ENCODE measurements at regions not wholly inside any gene's neighbourhood (a gene's known extent, or its start where the extent isn't known, plus 50 kb on each side); places are given as distances from the start of the nearest gene placed in this dataset.
"Not testable (repeated sequence)": the region's sequence is repeated elsewhere in the genome, so short reads cannot be mapped to it uniquely, and the experiment has no call there.

DNA sequence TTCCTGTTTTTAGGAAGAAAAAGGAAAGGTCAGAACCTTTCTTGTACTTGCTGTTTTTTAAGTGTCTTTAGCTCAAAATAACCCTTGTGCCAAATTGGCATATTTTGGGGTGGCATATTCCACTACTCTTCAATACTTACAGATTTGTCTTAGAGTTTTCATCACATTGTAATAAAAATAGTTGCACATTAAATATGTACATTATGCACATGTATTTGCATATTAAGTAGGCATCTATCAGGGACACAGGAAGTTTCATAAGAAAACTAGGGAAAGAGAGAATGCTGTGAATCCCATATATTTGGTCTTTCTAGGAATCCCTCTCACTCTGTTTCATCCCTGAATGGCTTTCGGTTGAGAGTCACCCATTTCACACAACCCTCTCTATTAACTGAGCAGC is 139.6 kb downstream of the LARP7 start:
- DNase-seq = no peak

DNA sequence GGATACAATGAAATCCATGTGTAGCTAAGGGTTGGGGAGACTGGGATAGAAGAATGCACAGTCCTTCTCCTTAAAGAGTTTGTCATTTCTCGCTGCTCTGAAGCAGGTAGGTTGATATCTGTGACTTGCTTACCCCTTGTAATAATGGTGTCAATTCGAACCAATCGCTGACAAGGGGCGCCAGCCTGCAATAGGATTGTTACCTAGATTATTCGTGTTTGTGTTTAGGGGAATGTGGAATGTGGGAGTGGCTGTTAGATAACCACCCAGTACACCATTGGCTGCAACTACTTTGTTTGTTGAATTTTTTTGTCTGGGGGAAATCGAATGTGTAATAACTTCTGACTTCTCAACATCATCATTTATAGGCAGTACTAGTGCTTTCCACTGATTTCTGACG is 141.6 kb downstream of the LARP7 start:
- DNase-seq = no peak

GRCh38 chr4:112793033-112793432 is 156.1 kb downstream of the LARP7 start:
- DNase-seq = no peak

DNA sequence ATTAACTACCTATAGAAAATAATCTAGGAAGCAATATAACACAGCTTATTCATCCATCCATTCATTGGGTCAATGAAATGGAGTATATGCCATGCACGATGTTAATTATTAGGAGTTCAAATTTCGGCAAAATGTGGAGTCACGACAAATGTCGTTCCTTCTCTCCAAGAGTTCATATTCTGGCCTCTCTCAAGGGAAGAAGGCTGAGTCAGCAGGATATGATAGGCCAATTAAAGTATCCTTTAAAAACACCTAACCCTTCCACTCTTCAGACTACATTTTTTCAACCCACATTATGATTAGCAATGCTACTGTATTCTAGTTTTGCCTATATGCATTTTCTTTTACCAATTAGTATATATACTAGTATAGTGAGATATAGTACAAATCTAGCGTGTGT is 163.1 kb downstream of the LARP7 start:
- no peak for DNase-seq

DNA sequence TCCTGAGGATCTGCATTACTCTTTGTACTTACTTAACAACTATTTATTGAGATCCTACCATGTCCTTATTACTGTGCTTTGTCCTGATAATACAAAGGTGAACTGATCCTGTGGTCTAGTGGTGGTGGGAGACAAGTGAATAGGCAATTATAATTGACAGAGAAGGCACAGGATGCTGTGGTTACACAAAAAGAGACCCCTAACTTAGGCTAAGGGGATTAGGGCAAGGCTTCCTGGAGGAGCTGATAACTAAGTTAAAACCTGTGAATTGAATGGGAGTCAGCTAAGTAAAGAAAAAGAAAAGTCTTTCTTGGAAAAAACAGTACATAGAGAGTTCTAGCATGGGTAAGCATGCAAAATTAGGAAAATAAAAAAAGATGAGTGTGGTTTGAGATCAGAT is 164.4 kb downstream of the LARP7 start:
- no peak for DNase-seq

DNA sequence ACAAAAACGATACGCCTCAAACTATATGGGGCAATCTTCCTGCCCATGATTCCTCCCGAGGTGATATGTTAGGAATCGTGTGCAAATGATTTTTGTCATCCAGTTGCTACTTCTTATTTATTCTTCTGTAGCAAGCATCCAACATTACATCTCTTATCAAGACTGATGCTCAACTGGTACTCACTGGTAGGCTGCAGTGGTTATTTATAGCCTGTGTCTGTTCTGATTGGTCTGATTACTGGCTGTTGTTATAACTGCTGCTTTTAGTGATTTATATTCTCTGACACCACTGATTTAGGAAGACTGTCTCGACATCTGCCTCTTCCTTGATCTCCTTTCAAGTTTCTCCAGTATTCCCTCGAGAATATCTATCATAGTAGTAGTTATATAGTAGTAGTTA is 165.8 kb downstream of the LARP7 start:
- DNase-seq = no peak

DNA sequence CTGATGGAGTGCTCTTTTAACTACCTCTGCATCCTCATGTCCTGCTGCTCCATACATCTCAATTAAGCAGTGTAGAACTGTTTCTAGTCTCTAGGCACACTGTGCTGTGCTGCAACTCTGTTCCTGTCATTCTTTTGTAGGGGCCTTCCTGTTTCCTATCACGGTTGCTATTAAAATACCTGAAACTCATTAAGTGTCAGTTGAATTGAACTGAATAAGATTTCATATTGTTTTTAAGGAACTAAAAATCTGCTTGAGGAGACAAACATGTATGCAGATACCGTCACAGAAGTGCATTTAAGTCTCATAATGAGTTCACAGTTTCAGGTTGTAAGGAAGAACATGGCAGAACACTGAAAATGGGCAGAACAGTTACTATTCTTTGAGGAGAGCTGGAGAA is 170.1 kb downstream of the LARP7 start:
- no peak for DNase-seq

DNA sequence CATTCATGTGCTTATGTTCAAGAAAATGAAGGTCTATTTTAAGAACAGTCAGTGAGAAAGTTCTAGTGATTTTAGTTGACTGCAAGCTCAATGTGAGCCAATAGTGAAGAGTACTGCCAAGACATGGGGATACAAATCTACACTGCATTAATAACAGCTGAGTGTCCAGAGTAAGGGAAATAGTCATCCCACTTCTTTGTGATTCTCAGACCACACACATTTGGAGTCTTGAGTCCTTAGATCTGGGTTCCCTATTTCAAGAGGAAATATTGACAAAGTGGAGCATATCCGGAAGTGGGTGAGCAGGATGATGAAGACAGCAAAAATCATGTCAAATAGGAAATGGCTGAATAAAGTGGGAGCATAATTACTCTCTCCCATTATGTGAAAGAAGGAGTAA is 171.1 kb downstream of the LARP7 start:
- no peak for DNase-seq

DNA sequence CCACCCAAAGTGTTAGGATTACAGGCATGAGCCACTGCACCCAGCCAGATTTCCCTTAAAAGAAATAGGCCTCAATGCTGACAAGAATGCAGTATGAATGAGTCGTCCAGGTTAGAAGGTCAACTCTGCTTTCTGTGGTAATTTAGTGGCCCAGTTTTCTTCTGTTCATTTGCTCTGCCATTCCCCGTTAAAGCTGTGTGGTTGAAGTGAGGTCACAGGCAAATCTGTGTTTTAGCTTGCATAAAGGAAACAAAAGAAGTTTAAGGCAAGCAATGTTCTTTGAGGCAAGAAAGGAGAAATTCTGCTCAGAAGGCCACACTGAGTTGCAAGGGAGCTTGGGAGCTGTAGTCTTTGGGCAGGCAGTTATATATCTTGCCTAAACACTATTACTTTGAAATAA is 176.8 kb downstream of the LARP7 start:
- DNase-seq = no peak

GRCh38 chr4:112817933-112818593 is 181.1 kb downstream of the LARP7 start:
- DNase-seq = peak; percentile 91

DNA sequence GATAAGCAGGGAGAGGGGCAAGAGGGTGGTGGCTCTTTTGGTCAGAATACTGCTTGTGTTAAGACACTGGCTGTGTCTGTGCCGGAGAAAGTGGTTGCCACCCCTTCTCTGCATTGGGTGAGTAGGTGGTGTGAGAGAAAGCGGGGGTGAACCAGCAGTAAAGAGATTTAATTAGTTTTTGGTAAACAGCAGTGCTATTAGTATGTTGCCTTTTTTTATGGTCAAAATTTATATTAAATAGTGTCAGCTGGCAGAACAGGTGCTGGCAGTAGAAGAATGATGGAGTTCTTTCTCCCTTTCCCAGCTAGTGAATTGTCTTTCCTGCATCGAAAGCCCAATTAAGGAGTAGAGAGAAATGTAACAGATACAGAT is 181.6 kb downstream of the LARP7 start:
- DNase-seq = peak; percentile 26

- DNase-seq = no peak
Measured at GRCh38 chr4:112819729-112820128, 182.8 kb downstream of the LARP7 start.

DNA sequence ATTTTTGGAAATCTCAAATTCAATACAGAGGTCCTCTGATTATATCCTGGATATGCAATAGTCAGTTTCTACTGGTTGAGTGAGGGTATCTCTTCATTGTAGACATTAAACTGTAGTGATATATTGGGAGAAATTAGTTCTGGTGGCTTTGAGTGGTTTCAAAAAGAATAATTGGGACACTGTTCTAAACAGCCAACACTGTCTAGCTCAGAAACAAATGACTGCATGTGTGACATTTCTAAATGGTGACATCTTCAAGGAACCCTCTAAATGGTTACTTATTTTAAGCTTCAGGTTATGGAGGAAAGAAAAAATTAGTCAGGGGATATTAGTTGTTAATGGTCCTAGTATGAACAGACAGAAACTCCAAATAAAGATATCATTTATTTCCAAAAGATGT is 186.2 kb downstream of the LARP7 start:
- DNase-seq = no peak

DNA sequence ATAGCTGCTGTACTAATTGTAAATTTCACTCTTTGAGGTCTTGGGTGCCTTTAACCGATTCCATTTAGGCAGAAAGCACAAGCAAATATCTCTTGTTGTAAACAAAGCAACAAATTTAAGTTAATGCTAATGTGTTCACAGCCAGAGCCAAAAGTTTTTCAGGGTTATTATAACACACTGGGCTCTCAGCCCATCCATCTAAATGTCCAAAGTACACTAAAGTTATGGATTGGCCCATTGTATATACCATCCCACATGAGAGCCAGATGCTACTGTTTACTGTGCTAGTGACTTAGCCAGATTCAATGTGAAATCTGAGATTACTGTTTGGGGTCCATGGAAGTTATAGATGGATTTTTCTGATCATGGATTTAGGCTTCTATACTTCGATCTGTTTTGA is 186.7 kb downstream of the LARP7 start:
- no peak for DNase-seq

DNA sequence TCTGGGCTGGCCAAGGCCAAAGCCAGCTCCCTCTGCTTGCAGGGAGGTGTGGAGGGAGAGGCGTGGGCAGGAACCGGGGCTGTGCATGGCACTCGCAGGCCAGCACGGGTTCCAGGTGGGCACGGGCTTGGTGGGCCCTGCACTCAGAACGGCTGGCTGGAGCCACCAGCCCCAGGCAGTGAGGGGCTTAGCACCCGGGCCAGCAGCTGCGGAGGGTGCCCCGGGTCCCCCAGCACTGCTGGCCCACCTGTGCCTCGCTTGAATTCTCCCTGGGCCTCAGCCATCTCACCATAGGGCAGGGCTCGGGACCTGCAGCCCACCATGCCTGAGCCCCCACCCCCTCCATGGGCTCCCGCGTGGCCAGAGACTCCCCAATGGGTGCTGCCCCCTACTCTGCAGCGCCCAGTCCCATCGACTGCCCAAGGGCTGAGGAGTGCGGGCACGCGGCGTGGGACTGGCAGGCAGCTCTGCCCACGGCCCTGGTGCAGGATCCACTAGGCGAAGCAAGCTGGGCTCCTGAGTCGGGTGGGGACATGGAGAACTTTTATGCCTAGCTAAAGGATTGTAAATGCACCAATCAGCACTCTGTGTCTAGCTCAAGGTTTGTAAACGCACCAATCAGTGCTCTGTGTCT is 193.9 kb downstream of the LARP7 start:
- no peak for DNase-seq

DNA sequence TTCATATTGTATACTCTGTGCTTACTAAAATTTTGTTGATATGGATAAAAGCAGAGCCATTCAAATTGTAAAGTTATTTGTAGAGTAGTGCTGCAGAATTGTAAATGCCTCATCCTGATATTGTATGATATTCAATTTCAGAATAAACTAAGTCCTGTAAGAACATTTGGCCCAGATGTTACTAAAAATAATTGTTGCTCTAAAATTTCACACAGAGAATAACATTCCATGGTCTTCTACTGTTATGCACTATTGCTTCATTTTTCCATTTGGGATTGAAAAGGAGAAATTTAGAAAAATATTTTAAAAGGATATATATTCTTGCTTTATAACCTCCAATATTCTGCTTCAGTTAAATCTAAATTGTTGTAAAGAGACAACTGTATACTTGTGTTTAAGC is 195.6 kb downstream of the LARP7 start:
- no peak for DNase-seq

DNA sequence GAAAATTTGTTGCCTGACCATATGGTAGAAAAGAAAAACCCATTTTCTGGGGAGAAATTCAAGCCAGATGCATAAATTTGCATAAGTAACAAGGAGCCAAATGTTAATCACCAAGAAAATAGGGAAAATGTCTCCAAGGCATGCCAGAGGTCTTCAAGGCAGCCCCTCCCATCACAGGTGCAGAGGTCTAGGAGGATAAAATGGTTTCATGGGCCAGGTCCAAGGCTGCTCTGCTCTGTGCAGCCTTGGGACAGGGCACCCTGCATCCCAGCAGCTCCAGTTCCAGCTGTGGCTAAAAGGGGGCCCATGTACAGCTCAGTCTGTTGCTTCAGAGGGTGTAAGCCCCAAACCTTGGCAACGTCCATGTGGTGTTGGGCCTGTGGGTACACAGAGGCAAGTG is 200.0 kb downstream of the LARP7 start:
- DNase-seq = no peak

DNA sequence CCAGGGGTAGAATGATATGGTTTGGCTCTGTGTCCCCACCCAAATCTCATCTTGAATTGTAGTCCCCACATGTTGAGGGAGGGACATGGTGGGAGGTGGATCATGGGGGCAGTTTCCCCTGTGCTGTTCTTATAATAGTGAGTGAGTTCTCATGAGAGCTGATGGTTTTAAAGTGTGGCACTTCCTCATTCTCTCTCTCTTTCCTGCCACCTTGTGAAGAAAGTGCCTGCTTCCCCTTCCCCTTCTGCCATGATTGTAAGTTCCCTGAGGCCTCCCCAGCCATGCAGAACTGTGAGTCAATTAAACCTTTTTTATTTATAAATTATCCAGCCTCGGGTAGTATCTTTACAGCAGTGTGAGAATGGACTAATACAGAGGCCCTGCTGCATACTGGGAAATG is 201.1 kb downstream of the LARP7 start:
- not testable (repeated sequence) for DNase-seq

- DNase-seq = no peak
Measured at GRCh38 chr4:112840061-112840460, 203.1 kb downstream of the LARP7 start.

DNA sequence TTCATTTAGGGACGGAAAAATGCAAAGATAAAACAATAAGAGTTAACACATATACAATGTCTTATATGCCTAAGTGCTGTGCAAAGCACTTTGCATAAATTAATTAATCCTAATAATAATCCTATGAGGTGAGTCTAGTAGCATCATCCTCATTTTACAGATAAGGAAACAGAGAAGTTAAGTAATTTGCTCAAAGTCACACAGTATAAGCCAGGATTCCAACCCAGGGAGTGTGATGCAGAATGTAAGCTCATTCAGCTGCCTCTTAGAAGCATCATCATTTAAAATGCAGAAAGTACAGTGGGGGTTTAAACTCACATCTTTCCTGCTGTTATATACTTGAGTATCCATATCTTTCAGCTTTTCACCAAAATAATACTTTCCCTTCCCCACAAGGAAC is 203.7 kb downstream of the LARP7 start:
- DNase-seq = no peak

GRCh38 chr4:112842513-112842912 is 205.6 kb downstream of the LARP7 start:
- DNase-seq = no peak

DNA sequence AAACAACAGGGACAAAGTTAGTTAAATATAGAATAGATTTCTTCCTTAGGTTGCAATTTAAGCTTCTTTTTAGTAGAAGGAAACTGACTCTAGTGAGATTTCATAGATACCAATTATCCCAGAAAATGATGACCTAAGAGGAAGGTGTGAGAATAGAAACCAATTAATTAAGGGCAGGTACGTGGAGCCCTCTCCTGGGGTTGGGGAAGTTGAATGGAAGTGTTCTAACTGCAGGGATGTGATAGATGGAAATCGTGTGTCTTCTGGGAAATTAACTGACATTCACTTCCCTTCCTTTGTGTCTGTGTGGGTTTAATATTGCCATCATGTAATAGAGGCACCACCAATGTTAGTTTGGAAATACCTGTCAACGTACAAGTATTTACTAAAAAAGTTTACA is 204.1 kb upstream of the ANK2 start:
- no peak for DNase-seq

GRCh38 chr4:112847045-112847444 is 202.4 kb upstream of the ANK2 start:
- DNase-seq = no peak

DNA sequence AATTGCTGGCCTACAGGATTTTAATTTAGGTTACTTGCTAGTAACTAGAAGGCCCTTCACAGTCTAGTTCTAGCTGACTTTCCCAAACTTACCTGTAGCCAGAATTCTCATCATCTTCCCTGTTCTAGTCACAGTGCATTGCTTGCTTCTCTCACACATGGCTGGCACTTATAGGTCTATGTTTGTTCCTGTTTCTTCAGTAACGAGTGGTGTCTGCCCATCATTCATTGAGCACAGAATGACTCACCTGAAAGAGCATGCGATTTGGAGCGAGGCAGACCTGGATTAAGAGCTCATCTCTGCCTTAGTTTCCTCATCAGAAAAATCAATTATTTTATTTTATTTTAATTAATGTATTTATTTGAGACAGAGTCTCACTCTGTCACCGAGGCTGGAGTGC is 201.7 kb upstream of the ANK2 start:
- no peak for DNase-seq

GRCh38 chr4:112848911-112849310 is 200.5 kb upstream of the ANK2 start:
- DNase-seq = no peak
